Uterus (tissue), 2 donors: ENCODE measurements at regions not wholly inside any gene's neighbourhood (a gene's known extent, or its start where the extent isn't known, plus 50 kb on each side); places are given as distances from the start of the nearest gene placed in this dataset.

Experiments used
- CTCF ChIP-seq, 4 experiments: fragments of 200-600 bp in 2 of 4; fragments of 450-650 bp in 2 of 4; sonication (generic) in 2 of 4; IDR thresholded peaks; one replicate each; pipeline ENCODE4 v1.5.1; 2016 to 2019; ENCODE audit warnings: antibody characterized with exemption in 4 of 4, mild to moderate bottlenecking in 2 of 4, moderate library complexity in 1 of 4
- POLR2A ChIP-seq, 2 donors: fragments of 450-650 bp; IDR thresholded peaks; one replicate each; pipeline ENCODE4 v1.6.1; 2016; ENCODE audit warnings: antibody characterized with exemption in 2 of 2, mild to moderate bottlenecking in 1 of 2, moderate library complexity in 1 of 2

DNA sequence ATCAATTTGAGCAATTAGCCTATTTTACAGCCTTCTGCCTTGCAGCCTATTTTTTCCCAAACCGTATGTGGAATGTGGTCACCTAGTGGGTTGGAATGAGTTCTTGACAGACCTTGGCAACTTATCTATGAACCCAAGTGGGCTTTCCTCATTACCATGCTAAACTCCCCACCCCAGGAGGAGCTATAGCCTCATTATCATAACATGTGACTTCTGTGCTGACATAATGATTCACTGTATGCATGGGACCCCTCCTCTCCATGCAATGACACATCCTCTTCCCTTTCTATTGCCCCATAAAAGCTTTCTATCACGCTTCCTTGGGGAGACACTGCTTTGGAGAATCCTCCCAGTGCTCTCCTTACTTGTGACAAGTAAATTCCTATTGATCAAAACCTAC lies 83.5 kb upstream of the FHIT start:
- TF ChIP-seq CTCF (IDR thresholded peaks at IDR 0.05) (no peak), POLR2A (IDR thresholded peaks at IDR 0.05) (no peak)
